SK-N-MC (cell line): ENCODE measurements at regions not wholly inside any gene's neighbourhood (a gene's known extent, or its start where the extent isn't known, plus 50 kb on each side); places are given as distances from the start of the nearest gene placed in this dataset.

ENCODE experiments used
- DNase-seq: peaks from one replicate; pipeline ENCODE4 v3.0.0-alpha.2; 2011; ENCODE audit warnings: low read depth, low spot score
- H3K27ac ChIP-seq: fragments of 200-600 bp; sonication (generic); 2 replicates; pipeline ENCODE4 v1.5.1; 2016; ENCODE audit warnings: mixed run types
- H3K36me3 ChIP-seq: fragments of 200-600 bp; sonication (generic); 2 replicates; pipeline ENCODE4 v1.6.1; 2017; ENCODE audit warnings: antibody characterized with exemption, low read length, mixed read lengths; ENCODE audit not compliant: insufficient read depth
- H3K4me3 ChIP-seq: fragments of 200-600 bp; sonication (generic); 2 replicates; pipeline ENCODE4 v1.5.1; 2016
- H3K9ac ChIP-seq: fragments of 200-600 bp; sonication (generic); 2 replicates; pipeline ENCODE4 v1.8.0; 2017; ENCODE audit warnings: mixed run types, mixed read lengths; ENCODE audit not compliant: insufficient read length
- H3K9me3 ChIP-seq: fragments of 200-600 bp; sonication (generic); 2 replicates; pipeline ENCODE4 v1.6.1; 2017; ENCODE audit warnings: low read depth, mild to moderate bottlenecking, antibody characterized with exemption, low read length, moderate library complexity, mixed read lengths
- EZH2 ChIP-seq: fragments of 200-600 bp; sonication (generic); IDR thresholded peaks from one replicate; pipeline ENCODE4 v1.6.1; 2017; ENCODE audit warnings: antibody characterized with exemption
- FOXP2 ChIP-seq: optimal IDR thresholded peaks from 2 replicates; pipeline ENCODE3; 2011; ENCODE audit warnings: mild to moderate bottlenecking, moderate library complexity; ENCODE audit not compliant: insufficient read depth; ENCODE audit errors: extremely low read length, control extremely low read depth
- POLR2AphosphoS5 ChIP-seq: IDR thresholded peaks from 2 replicates; pipeline ENCODE4 v1.6.1; 2012; ENCODE audit warnings: mild to moderate bottlenecking, low read depth, low read length, borderline replicate concordance

DNA sequence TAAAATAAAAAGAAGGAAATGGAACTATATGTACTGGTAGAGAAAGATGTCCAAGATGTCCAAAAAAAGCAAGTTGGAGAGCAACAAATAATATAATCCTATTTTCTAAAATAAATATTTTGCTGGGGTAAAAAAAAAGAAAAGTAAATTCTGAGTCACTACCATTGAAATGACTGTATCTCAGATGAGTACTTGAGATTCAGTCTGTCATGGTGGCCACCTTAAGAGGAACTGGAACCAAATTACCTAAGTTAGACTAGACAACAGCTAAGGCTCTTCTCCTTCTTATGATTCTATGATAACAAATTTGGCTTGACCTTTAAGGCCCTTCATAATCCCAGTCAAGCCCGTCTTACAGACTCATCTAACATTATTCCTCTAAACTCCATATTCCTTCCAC lies 270.6 kb upstream of the HES1 start:
- no peak for DNase-seq
- TF ChIP-seq POLR2AphosphoS5 (no peak), FOXP2 (no peak), EZH2 (no peak)
- no peak overlapping the region for H3K9ac ChIP-seq
- H3K9me3 ChIP-seq = no peaks in the 10 kb centered on the region
- no peak overlapping the region for H3K27ac ChIP-seq
- no peaks in the 10 kb centered on the region for H3K36me3 ChIP-seq
- H3K4me3 ChIP-seq = no peak overlapping the region

- H3K27ac ChIP-seq = no peak overlapping the region
- TF ChIP-seq EZH2 (no peak), POLR2AphosphoS5 (no peak), FOXP2 (no peak)
- no peak overlapping the region for H3K4me3 ChIP-seq
- H3K9ac ChIP-seq = no peak overlapping the region
- DNase-seq = no peak
- no peaks in the 10 kb centered on the region for H3K9me3 ChIP-seq
- H3K36me3 ChIP-seq = no peaks in the 10 kb centered on the region
Measured at GRCh38 chr3:193865896-193866480, 270.0 kb upstream of the HES1 start.

DNA sequence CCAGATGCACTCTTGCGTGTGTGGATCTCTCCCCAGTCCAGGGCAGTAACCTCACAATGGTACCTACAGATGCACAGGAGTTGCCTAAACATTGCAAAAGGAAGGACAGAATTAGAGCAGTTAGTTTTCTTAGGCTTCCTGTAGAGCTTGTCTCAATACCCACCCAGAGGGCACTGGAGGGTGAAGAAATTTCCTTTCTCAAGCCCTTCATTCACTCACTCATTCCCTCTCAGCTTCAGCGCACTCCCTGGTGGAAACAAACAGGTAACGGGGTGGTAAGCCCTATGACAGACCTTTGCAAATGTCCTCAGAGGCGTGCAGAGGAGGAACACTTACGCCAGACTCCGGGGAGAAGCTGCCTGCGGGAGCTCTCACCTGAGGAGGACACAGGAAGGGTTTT lies 267.4 kb upstream of the HES1 start:
- Histone ChIP-seq H3K9ac (no peak overlapping the region), H3K9me3 (no peaks in the 10 kb centered on the region), H3K4me3 (no peak overlapping the region), H3K27ac (no peak overlapping the region), H3K36me3 (no peaks in the 10 kb centered on the region)
- DNase-seq = no peak
- TF ChIP-seq POLR2AphosphoS5 = no peak
- no peak for TF ChIP-seq FOXP2
- no peak for TF ChIP-seq EZH2

DNA sequence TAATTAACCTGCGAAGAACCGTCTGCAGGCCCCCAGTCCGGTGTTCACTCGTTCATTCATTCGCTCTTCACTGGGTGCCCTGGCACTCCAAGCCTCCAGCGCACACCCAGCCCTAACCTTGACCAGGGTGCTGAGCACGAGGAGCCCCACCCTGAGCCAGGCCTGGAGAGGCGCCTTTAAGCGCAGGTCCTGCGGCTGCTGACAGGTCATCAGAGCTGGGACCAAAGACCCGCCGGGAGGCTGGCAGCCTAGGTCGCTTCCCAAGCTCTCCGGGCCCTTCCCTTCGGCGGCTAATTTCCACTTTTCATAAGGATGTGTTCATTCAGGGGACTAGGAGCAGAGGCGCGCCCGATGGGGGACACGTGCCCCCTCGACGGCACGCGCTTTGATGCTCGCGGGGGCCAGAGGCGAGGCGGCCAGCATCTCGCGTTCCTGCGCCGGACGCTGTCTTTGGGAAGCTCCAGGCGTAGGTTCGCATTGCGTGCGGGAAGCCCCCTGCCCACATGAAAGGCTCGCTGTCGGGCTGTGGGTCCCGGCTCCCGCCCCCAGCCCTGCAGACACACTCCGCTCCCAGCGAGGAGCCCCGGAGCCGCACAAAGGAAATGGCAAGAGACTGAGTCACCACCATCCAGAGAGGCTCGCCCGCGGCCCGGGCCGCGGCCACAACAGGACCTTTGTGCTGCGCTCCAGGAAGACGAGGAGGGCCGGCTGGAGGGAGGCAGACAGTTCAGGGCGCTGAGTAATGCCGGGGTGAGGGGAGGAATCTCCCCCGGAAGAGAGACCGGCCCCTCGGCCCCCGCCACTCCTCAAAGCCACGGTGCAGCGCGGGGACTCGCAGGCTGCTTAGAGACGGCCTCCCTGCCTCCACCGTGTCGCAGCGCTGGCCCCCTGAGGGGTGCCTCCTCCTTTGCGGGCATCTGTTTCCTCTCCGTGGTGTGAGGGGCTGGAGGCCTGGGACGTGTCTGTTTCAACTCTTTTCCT lies 266.4 kb upstream of the HES1 start:
- DNase-seq = no peak
- Histone ChIP-seq H3K4me3 (no peak overlapping the region), H3K9ac (no peak overlapping the region), H3K36me3 (no peaks in the 10 kb centered on the region), H3K9me3 (no peaks in the 10 kb centered on the region), H3K27ac (no peak overlapping the region)
- TF ChIP-seq POLR2AphosphoS5 = no peak
- TF ChIP-seq EZH2 = no peak
- no peak for TF ChIP-seq FOXP2

DNA sequence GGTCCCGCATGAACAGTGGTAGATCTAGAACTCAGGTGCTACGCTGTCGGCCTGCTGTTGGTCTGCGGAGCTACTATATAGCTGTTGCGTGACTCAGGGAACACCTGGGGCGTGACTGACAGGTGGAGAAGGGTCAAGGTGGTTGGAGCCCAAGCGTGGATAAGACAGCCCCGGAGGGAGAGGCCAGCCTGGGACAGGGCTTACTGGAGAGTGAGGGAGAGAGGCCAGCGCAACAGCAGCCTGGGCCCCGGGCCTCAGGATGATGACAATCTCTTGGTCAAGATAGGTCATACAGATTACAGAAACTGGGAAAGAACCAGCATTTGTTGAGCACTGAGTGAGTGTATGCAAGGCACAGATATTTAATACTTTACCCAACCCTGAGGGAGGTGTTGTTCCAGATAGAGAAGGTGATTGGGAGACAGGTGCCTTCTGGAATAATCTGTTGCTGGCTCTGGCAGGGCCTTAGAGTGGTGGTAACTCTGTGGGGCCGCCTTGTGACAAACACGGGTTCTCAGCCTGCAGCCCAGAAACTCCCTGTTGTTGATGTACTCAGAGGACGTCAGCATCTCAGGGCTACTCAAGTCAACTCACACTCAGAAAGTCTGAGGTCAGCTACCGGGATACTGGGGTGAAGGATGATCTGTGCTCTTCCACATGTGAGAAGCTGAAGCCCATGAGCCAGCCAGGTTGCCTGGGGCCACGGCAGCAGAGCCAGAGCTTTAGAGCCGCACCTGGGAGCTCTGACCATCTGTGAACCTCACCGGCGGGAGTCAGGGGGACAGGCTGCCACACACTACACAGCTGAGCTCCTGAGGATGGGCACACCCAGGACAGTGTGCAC lies 265.4 kb upstream of the HES1 start:
- no peak for TF ChIP-seq EZH2
- TF ChIP-seq POLR2AphosphoS5 = no peak
- no peak for TF ChIP-seq FOXP2
- Histone ChIP-seq H3K4me3 (no peak overlapping the region), H3K36me3 (no peaks in the 10 kb centered on the region), H3K27ac (no peak overlapping the region), H3K9ac (no peak overlapping the region), H3K9me3 (no peaks in the 10 kb centered on the region)
- no peak for DNase-seq

DNA sequence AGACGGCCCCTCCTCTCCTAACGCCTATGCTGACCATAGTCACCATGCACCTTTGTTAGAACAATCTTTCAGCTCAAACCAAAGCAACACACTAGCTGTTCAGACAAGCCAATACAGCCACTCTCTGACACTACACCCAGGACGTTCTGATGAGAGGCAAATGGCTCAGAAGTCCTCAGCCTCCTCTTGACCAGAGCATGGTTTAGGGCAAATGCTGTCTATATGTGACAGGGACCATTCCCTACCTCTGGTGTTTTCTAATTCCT lies 264.8 kb upstream of the HES1 start:
- no peak overlapping the region for H3K27ac ChIP-seq
- no peaks in the 10 kb centered on the region for H3K36me3 ChIP-seq
- DNase-seq = no peak
- H3K9me3 ChIP-seq = no peaks in the 10 kb centered on the region
- TF ChIP-seq FOXP2 (no peak), POLR2AphosphoS5 (no peak), EZH2 (no peak)
- H3K4me3 ChIP-seq = no peak overlapping the region
- no peak overlapping the region for H3K9ac ChIP-seq

GRCh38 chr3:193872265-193872753 lies 263.6 kb upstream of the HES1 start:
- no peak overlapping the region for H3K27ac ChIP-seq
- no peak overlapping the region for H3K9ac ChIP-seq
- H3K36me3 ChIP-seq = no peaks in the 10 kb centered on the region
- no peaks in the 10 kb centered on the region for H3K9me3 ChIP-seq
- no peak overlapping the region for H3K4me3 ChIP-seq
- DNase-seq = no peak
- TF ChIP-seq POLR2AphosphoS5 = no peak
- TF ChIP-seq FOXP2 = no peak

- Histone ChIP-seq H3K9ac (no peak overlapping the region), H3K36me3 (no peaks in the 10 kb centered on the region), H3K27ac (no peak overlapping the region), H3K4me3 (no peak overlapping the region), H3K9me3 (no peaks in the 10 kb centered on the region)
- DNase-seq = no peak
- no peak for TF ChIP-seq POLR2AphosphoS5
- no peak for TF ChIP-seq FOXP2
- TF ChIP-seq EZH2 = no peak
Measured at GRCh38 chr3:193873426-193874201, 262.3 kb upstream of the HES1 start.
